GM18873 (cell line): ENCODE measurements at regions not wholly inside any gene's neighbourhood (a gene's known extent, or its start where the extent isn't known, plus 50 kb on each side); places are given as distances from the start of the nearest gene placed in this dataset.
"Not testable (repeated sequence)": the region's sequence is repeated elsewhere in the genome, so short reads cannot be mapped to it uniquely, and the experiment has no call there.

Experiments
- ATAC-seq: cut with Tn5 transposase; IDR thresholded peaks from one replicate; pipeline ENCODE4 v1.9.1; 2021; ENCODE audit warnings: mild to moderate bottlenecking, moderate library complexity, moderate number of reproducible peaks; ENCODE audit not compliant: unreplicated experiment, low FRiP score

DNA sequence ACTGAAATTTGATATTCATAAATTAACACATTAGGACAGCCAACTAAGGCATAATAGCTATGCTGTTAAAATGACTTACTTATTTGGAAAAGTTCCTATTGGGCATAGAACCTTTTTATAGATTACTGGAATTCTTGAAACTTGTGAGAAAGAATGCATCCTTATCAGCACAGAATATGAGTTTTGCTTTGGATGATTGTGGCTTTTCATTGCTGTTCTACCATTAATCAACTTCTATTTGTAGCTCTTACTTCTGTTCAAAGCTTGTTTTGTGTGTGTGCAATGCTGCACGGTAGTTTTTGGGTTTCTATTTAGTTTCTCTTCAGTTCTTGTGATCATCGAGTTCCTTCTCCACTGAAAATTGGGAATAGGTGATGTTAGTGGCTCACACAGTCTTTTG, 152.4 kb upstream of the PELI2 start:
- ATAC-seq = no peak

DNA sequence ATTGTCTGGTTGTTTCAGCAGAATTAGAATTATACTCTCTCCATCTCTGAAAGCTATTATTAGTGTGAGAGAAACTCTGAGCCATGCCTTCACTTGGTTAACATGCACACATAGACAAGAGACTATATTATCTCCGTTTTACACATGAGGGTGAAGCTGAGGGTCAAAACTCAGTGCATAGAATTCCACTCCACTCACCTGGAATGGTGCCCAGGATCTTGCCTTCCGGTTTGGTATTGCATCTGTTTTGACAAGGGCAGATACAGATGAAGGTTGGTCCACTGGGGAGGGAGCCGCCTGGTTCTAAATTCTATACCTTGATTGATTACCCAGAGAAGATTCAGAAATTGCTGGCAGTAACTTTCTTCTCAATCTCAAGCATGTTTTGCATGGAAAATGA, 149.5 kb upstream of the PELI2 start:
- no peak for ATAC-seq

DNA sequence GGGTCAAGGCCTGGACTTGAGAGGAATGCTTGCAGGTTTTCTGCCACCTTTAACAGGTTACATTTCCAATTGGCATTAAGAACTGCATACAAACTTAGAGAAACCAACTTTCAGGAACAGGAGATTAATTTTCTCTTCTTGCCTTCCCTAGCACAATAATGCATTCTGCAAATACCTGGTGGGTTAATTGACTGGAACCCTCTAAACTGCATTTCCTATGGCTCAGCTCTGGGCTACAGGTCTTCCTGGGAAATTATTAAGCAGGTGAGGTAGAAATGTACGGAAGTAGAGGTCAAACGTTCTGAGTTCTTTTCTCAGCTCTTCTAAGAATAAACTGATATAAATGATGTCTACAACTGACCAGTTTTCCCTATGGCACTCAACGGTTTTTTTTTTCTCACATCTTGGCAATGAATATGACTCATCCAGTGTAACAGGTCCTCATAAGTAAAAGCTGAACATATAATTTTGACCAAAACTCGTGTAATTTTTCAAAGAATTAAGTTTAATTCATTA, 144.9 kb upstream of the PELI2 start:
- ATAC-seq = no peak

DNA sequence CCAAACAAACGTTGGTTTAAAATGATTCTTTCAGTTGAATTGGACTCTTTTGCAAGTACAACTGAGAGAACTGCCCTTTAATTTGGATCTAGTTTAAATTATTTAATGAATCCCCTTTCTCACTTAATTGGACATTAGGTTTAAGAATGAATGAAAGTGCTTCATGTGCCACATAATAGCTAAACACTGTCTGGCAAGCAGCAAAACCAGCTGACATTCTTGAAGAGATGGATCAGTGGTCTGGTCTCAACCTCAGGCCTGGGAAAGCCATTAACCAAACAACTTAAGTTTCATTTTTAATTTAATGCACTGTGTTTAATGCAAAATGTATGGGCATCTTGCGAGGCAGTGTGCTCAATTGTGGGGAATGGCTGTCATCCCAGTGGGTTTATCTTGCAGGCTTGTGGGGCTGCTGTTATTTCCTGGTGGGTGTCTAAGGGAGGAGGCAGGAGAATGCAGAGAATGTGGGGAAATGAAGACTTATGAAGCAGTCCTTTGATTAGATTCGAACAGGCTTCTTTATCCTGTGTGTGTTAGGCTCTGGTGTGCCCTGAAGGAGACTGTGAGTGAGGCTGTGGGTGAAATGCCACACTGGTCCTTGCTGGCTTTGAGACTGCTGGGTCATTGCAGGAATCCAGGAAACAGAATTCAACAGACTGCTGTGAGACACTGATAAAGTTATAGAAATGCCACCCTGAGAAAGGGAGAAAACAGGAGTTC, 144.1 kb upstream of the PELI2 start:
- ATAC-seq = no peak

DNA sequence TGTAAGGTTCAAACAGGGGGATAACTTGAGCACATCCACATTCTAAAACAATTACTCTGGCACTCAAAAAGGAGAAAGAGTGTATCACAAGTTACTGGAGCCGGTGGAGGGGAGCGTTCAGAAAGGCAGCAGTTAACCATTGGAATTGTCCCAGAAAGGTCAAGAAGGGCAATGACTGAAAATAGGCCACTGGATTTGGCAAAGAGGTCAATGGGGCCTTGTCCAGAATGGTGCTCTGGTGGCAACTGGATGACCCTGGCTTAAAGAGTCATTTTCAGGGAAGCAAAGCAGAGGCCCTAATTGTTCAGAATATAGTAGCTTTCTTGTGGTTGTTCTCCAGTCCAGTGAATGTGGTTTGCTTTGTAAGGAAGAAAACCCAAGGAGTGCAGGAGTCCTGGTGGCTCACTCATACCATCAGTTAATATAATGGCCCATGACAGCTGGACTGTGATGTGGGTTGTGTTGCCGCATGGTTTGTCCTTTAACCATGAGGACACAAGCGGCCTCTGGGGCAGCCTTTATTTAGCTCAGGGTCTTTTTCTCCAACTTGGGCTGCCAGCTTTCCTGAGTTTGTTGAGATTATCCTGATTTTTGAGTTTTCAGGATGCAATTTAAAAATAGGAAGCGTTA, 142.8 kb upstream of the PELI2 start:
- ATAC-seq = no peak

DNA sequence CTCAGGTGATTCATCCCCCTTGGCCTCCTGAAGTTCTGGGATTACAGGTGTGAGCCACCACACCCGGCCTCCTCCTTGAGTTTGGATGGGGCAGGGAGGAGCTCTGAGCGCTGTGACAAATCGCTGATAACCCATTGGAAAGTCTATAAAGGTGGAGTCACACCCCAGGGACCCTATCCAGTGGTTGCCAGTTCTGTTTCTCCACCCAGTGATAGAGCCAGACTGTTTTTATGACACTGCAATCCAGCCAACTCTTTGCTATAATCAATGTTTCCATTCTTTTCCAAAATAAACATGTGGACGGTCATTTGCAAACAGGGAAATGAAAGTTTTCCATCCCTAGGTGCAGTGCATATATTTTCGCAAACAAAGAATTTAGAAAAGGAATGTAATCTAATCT, 142.0 kb upstream of the PELI2 start:
- ATAC-seq = no peak

DNA sequence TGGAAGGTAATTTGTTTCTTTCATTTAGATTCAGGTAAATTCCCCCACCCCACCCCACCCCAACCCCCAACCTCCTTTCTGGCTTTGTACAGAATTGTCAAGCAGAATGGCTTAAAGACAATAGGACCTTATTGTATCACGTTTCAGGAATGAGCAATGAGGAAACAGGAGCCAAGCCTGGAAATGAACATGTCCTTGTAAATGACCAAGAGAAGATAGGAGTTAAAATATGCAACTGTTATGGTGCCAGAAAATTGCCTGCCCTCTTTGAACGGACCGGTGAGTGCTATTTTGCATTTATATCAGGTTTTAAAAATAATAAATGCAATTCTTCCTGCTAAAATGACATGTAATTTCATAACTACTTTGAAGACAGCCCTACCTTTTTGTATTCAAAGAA, 141.6 kb upstream of the PELI2 start:
- no peak for ATAC-seq

DNA sequence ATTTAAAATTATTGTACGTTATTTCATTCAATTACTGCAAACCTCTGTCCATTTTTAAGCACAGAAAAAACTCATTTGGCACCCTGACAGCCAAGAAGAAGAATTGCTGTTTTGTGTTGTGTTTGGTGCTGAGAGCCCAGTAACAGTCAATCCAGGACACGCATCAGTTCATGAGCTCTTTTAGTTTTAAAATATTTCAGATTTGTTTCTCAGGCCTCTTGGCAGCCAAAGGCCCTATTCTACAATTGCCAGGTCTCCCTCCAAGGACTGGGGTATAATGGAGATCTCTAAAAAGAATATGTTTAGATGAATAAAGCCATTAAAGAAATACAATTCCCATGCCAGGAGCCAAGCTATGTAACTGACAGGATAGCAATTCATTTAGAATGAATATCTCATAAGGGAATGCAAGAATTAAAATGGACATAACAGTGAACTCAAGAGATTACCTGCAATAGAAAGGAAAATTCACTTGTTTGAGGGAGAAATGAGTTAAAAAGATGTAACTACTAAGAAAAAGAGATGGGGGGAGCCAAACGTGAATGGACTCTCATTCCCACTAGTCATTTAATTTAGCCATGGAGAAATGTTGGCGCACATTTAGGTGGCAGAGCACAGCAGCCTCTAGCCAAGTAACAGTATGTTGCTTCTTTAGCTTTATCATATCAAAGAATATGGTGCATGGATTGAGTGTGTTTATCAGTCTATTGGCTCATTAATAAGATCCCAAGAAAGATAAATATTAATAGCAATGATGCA, 140.6 kb upstream of the PELI2 start:
- no peak for ATAC-seq

DNA sequence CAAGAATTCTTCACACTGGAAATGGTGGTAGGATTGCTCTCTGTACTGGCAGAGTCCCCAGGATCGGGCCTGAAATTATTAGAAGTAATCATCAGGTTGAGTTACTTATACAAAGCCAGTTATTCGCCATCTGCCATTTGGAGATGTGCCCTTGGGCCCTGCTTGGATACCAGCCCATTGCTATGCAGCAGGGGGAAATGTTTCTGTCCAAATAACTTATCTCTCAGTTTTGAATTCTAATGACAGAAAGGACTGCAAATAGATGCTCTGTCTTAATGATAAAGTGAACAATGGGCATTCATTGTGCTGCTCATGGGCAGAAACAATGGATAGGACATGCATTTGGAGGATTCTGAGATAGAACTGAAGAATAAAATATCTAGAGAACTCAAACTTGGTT, 139.1 kb upstream of the PELI2 start:
- no peak for ATAC-seq

DNA sequence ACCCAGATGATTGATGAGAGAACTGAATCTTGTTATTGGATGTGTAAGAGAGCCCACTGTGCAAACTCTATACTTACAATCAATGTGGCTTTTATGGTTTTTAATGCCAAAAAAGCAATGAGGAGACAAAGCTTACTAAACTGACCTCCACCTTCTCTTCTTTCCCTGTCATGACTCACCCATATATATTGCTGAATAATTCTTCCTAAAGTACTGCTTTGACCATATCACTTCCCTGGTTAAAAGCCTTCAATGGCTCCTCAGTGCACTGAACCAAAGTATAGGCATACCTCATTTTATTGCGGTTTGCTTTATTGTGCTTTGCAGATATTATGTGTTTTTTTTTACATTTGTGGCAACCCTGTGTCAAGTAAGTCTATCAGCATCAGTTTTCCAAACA, 138.4 kb upstream of the PELI2 start:
- ATAC-seq = no peak

DNA sequence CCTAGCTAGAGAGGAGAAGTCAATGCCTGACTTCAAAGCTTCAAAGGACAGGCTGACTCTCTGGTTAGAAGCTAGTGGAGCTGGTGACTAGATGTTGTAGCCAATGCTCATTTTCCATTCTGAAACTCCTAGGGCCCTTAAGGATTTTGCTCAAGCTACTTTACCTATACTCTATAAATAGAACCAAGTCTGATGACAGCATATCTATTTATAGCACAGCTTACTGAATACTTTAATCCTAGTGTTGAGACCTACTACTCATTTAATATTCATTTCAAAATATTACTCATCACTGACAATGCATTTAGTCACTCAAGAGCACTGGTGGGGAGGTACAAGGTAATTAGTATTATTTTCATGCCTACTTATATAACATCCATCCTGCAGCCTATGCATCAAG, 137.2 kb upstream of the PELI2 start:
- ATAC-seq = no peak

DNA sequence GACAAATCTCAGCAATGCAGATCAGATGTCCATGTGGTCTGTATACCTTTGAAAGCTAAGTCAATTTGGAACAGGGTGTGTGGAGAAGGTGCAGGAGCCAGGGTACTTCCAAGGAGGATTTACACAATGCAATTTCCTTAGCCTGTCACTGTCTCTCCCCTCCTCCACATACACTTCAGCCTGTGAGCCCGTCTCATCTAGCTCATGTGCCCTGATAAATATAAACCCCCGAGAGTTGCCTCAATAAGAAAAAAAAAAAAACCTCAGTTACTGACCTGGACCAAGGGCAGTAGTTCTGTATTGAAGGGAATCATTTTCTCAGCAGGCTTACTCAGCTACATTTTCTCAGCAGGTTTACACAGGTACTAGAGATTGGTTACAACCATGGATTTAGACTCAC, 132.1 kb upstream of the PELI2 start:
- no peak for ATAC-seq

DNA sequence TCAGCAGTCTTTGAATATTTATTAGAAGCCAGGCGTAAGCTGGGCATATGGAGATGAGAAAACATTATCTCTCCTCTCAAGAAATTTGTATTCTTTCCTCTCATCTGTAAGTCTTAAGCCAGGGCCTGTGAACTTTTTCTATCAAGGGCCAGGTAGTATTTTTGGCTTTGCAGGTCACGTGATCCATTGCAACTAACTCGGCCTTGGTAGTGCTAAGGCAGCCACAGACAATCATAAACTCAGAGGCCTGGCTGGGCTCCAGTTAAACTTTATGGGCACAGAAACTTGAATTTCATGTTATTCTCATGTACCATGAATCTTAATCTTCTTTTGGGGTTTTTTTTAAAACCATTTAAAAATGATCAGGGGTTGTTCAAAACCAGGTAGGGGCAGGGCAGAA, 117.4 kb upstream of the PELI2 start:
- no peak for ATAC-seq

DNA sequence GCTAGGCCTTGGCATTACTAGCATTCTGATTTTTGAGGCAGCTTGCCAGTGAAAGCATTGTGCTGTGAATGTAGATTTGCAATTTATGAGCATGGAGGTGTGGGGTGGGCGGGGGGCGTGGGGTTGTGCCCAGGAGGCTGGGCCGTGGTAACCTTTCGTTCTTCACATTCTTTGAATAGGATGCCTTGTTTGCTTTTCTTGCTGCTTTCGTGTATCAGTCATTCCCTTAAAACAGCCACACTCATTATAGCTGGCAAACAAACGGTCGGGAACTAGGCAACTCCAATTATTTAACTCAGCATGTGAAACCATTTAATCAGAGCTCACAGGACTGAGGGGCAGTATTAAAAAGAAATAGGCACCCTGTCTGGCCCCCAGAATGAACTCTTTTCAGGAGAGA, 115.9 kb upstream of the PELI2 start:
- no peak for ATAC-seq

DNA sequence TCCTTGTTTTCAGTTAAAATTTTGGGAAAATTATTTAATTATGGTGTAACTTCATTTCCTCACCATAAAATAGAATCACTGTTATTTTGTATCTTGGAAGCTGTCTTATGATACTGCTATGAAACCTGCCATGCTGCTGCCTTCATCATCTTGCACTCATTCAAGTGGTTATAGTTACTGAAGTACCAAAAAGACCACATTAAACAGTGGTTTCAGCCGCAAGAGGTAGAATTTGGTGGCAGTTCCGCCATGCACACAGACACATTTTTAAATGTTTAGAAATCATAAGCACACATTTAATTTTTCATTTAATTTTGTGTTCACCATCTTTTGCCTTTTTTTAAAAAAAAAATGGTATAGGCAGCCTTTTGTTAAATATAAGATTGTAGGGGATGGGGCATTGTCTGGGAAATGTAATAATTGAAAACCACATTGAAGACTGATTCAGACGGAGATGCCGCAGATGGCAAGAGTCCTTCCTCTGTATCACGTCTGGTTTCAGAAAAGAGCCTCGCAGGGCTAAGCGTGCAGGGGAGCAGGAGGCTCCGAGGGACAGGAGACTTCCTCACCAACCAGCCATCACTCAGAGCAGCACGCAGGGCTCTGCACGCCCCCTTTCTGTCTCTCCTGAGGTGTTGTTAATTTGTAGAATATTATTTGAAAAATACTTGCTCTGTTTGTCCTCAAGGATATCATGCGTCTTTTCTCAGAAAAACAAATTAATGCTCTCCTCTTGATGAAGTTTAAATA, 115.2 kb upstream of the PELI2 start:
- peak; percentile 78 for ATAC-seq

DNA sequence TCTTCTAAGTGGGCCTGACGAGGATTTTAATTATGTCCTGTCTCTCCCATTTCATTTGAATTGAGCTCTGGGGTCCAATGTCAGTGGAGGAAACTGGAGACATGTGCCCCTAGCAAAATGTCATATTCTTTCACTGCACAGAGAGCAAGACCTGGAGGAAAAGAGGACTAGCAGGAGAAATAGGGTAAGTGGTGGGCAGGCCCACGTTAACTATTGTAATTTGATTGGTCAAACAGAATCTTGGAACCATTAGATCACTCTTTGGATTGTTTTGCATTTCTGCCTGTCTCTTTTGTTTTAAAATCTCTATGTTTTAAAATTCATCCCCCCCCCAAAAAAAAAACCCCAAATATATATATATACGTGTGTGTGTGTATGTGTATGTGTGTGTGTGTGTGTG, 113.9 kb upstream of the PELI2 start:
- ATAC-seq = no peak

DNA sequence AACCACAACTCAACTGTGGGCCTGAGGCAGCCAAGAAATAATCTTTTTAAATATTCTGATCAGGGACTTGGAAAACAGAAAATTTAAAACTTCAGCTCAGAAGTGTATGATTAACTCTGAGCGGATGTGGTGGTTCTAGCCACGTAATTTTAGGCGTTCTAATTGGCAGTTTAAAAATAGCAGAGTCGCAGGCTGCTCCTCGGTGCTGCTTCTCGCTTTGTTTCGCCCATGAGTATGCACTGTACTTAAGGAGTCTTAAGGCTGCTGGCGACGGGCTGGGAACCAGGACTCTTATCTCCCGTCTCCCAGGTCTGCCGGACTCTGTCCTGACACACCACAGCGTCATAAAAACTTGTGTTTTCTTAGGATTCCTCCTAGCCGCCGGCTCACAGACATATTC, 113.4 kb upstream of the PELI2 start:
- peak; percentile 85 for ATAC-seq

DNA sequence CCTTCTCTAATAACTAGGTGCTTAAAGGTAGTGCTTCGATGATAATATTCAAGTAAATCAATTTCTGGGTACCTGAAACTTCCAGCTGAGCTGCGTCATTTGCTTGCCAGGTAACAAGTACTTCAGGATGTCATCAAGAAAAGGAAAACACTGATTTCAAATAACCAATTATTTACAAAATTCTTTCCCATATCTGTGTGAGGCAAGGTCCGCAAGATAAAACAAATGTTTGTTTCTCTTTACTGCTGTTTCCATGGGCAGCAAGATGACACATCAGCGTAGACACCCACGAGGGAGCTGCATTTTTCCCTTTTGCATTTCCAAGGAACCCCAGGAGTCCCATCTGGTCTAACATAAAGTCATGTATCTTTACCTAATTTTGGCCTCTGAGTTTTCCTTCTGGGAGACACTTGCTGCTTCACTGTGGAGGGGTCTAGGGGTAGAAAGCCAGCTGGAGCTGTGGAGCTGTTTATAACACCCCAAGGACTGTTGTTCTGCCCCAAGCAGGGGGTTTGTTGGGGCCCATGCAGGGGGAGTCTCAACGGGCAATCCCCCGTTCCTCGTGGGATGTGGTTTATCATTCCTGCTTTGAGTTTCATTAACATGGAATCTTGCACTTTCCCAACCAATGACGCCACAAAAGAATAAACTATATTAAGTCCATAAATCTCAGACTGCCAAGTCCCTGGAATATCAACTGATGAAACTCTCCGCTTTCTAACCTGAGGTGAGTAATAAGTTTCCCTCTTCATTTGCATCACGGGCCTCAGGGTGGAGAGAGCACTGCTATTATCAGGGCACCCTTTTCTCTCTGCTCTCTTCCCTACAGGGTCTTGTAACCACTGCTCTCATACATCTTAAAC, 112.8 kb upstream of the PELI2 start:
- ATAC-seq = peak; percentile 30

DNA sequence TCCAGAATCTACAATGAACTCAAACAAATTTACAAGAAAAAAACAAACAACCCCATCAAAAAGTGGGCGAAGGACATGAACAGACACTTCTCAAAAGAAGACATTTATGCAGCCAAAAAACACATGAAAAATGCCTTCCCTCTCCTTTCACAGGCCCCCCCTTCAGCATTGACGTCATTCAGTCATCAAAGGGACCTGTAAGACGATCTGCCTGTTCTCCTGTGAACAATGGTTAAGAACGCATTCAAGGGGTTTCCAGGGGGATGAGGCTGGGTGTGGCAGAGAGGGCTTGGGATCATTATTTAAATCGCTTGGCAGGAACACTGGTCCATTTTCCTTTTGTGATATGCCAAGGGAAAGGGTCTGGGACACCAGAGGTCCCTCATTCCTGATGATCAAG, 110.7 kb upstream of the PELI2 start:
- not testable (repeated sequence) for ATAC-seq

DNA sequence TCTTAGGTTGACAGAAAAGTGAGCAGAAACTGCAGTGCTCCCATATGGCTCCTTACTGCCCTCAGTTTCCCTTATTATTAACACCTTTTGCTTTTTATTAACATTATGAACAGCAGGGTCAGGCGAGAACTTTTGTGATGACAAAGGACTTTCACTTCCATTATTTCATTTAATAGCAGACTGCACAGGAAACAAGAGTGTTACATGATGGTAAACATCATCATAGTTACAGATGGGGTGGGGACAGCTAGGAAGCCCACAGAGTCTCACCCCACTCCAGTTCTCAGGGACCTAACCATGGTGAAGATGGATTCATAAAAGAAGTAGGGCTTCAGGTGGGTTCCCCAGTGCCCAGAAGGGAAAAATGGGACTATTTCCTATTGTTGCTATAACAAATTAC, 110.1 kb upstream of the PELI2 start:
- no peak for ATAC-seq
